ENCODE measurements at regions not wholly inside any gene's neighbourhood (a gene's known extent, or its start where the extent isn't known, plus 50 kb on each side); places are given as distances from the start of the nearest gene placed in this dataset.

- Histone ChIP-seq H2AFZ (ENCODE audit: low read depth, low read length) (no peak overlapping the region), H3K9me3 (replicated peaks; ENCODE audit: control insufficient read depth, insufficient read depth, low read length) (no peaks in the 10 kb centered on the region), H4K20me1 (replicated peaks; ENCODE audit: control insufficient read depth, extremely low read depth, insufficient read depth, low read length) (no peaks in the 10 kb centered on the region), H3K36me3 (ENCODE audit: control insufficient read depth in 2 of 2, extremely low read depth in 1 of 2, insufficient read depth in 2 of 2, low read length in 2 of 2) (no peaks in the 10 kb centered on the region), H3K4me1 (ENCODE audit: control insufficient read depth, extremely low read depth, insufficient read depth, low read length) (no peaks in the 10 kb centered on the region), H3K79me2 (ENCODE audit: control insufficient read depth, insufficient read depth, low read length) (no peaks in the 10 kb centered on the region), H3K27ac (ENCODE audit: insufficient read depth, low read depth, low read length) (no peak overlapping the region), H3K4me2 (ENCODE audit: insufficient read depth, low read length) (no peak overlapping the region), H3K9ac (replicated peaks; ENCODE audit: extremely low read depth, insufficient read depth, low read length) (no peak overlapping the region), H3K27me3 (ENCODE audit: control insufficient read depth in 2 of 2, insufficient read depth in 2 of 2, low read length in 2 of 2) (no peaks in the 10 kb centered on the region), H3K9me1 (replicated peaks; ENCODE audit: control insufficient read depth, extremely low read depth, insufficient read depth, low read length) (no peaks in the 10 kb centered on the region), H3K4me3 (replicated peaks in 1 of 3; ENCODE audit: insufficient read depth in 1 of 3, low read depth in 1 of 3, low read length in 3 of 3) (no peak overlapping the region)
- POLR2A ChIA-PET, result no interaction called here
- CTCF ChIA-PET, result interaction anchor here (1.2 kb wide), 1 partner anchor 13 kb away, joined by 3 read pairs; no protein-coding TSS in a partner anchor
- TF ChIP-seq POLR2AphosphoS5 (IDR thresholded peaks at IDR 0.05; ENCODE audit: insufficient read depth, low read depth, low read length), result no peak
- no peak for TF ChIP-seq MAX (IDR thresholded peaks at IDR 0.05; ENCODE audit: insufficient read depth, insufficient read length)
- no peak for TF ChIP-seq EZH2 (IDR thresholded peaks at IDR 0.05; ENCODE audit: borderline replicate concordance, low read depth, low read length, severe bottlenecking)
- no peak for TF ChIP-seq GATA2 (IDR thresholded peaks at IDR 0.05; ENCODE audit: insufficient read depth, insufficient read length, low read depth, low read length)
- TF ChIP-seq MYC (IDR thresholded peaks at IDR 0.05; ENCODE audit: low read depth, low read length), result no peak
- no peak for TF ChIP-seq POLR2A (IDR thresholded peaks at IDR 0.05; ENCODE audit: low read depth, low read length)
- no peak for TF ChIP-seq CTCF (IDR thresholded peaks at IDR 0.05; ENCODE audit: extremely low read depth in 1 of 2, insufficient read depth in 1 of 2, low read depth in 1 of 2, low read length in 2 of 2)
- TF ChIP-seq JUN (IDR thresholded peaks at IDR 0.05; ENCODE audit: borderline replicate concordance, insufficient read depth, insufficient read length, low read depth), result no peak
- TF ChIP-seq FOS (IDR thresholded peaks at IDR 0.05; ENCODE audit: borderline replicate concordance, insufficient read depth, low read length), result no peak
- FAIRE-seq (no peak), DNase-seq (ENCODE audit: low read depth, low spot score) (no peak)
- no TSS peak for BruUV-seq (replicated peaks)
- intact Hi-C loops (cut with micrococcal nuclease) (no loop called here), dilution Hi-C loops (cut with MboI; ENCODE audit: extremely low pct_ligation_motif_present, low sequenced_read_pairs) (no loop called here)
Observed at GRCh38 chr5:33194914-33195313, 245.9 kb upstream of the TARS1 start.

Data from endothelial cell of umbilical vein (primary cell).